Type B pancreatic cell (in vitro differentiated cells): ENCODE measurements at regions not wholly inside any gene's neighbourhood (a gene's known extent, or its start where the extent isn't known, plus 50 kb on each side); places are given as distances from the start of the nearest gene placed in this dataset.

Source experiments
- DNase-seq: peaks from one replicate; pipeline ENCODE4 v3.0.0; 2021; ENCODE audit warnings: mixed read lengths; ENCODE audit not compliant: unreplicated experiment; ENCODE audit errors: extremely low spot score
- H3K27ac Mint-ChIP-seq: 2 replicates; pipeline ENCODE4 v1.8.0; 2021; ENCODE audit warnings: mild to moderate bottlenecking, mixed read lengths
- H3K27me3 Mint-ChIP-seq: 2 replicates; pipeline ENCODE4 v1.8.0; 2021; ENCODE audit warnings: mixed read lengths
- H3K36me3 Mint-ChIP-seq: 2 replicates; pipeline ENCODE4 v1.8.0; 2021; ENCODE audit warnings: mixed read lengths
- H3K4me1 Mint-ChIP-seq: one replicate; pipeline ENCODE4 v1.8.0; 2021; ENCODE audit warnings: mixed read lengths; ENCODE audit not compliant: unreplicated experiment
- H3K4me3 Mint-ChIP-seq: 2 replicates; pipeline ENCODE4 v1.8.0; 2021; ENCODE audit warnings: mild to moderate bottlenecking, mixed read lengths
- H3K9me3 Mint-ChIP-seq: 2 replicates; pipeline ENCODE4 v1.8.0; 2021; ENCODE audit warnings: mixed read lengths
- TF ChIP-seq, protein P1 (sequence below): fragments of 200-600 bp; sonication (generic); conservative IDR thresholded peaks from 2 replicates; pipeline ENCODE4 v1.5.0; 2021; ENCODE audit warnings: antibody characterized with exemption, mild to moderate bottlenecking

DNA sequence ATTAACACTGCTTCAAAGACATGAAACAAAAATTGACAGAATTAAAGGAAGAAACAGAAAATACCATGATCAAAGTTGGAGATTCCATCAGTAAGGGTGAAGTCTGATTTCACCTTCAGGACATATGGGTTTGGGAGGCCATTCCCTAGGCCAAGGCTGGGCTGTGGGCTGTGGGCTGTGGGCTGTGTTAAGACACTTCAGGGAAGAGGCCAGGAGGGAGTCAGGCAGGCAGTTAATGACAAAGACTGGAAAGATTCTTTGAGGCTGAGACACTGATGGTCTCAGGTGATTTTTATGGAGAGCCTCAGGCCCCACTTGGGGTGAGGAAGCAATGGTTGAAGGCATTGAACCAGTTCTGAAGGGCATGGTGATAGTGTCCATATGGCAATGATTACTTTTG, 57.5 kb downstream of the MAGEF1 start:
- H3K4me3 Mint-ChIP-seq = no peak overlapping the region
- H3K36me3 Mint-ChIP-seq = peaks cover 3% of the 10 kb centered on the region
- H3K4me1 Mint-ChIP-seq = peaks cover 43% of the 10 kb centered on the region
- no peak for DNase-seq
- H3K9me3 Mint-ChIP-seq = no peaks in the 10 kb centered on the region
- TF ChIP-seq, protein P1, sequence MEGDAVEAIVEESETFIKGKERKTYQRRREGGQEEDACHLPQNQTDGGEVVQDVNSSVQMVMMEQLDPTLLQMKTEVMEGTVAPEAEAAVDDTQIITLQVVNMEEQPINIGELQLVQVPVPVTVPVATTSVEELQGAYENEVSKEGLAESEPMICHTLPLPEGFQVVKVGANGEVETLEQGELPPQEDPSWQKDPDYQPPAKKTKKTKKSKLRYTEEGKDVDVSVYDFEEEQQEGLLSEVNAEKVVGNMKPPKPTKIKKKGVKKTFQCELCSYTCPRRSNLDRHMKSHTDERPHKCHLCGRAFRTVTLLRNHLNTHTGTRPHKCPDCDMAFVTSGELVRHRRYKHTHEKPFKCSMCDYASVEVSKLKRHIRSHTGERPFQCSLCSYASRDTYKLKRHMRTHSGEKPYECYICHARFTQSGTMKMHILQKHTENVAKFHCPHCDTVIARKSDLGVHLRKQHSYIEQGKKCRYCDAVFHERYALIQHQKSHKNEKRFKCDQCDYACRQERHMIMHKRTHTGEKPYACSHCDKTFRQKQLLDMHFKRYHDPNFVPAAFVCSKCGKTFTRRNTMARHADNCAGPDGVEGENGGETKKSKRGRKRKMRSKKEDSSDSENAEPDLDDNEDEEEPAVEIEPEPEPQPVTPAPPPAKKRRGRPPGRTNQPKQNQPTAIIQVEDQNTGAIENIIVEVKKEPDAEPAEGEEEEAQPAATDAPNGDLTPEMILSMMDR = no peak
- H3K27me3 Mint-ChIP-seq = no peaks in the 10 kb centered on the region
- no peak overlapping the region for H3K27ac Mint-ChIP-seq

DNA sequence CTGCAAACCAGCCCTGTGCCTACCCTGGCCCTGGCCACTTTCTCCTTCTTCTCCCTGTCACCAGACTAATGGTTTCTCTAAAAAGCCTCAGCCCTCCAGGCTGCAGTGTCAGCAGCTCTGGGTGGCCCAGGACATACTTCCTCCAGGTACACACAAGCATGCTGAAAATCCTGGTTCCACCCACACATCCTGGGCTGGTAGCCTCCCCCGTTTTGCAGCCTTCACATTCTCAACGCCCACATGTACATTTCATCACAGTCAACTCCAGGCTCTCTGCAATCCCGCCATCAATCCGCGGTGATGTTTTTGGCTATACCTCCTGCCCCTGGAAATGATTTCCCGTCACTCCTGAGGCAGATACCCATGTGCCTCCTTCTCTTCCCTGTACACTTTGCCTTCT, 59.4 kb downstream of the MAGEF1 start:
- TF ChIP-seq, protein P1 = no peak
- no peak for DNase-seq
- Mint-ChIP-seq H3K27ac (peak overlapping the region; percentile 83), H3K27me3 (no peaks in the 10 kb centered on the region), H3K4me1 (peaks cover 42% of the 10 kb centered on the region), H3K36me3 (peaks cover 3% of the 10 kb centered on the region), H3K4me3 (peak overlapping the region; percentile 44), H3K9me3 (no peaks in the 10 kb centered on the region)

DNA sequence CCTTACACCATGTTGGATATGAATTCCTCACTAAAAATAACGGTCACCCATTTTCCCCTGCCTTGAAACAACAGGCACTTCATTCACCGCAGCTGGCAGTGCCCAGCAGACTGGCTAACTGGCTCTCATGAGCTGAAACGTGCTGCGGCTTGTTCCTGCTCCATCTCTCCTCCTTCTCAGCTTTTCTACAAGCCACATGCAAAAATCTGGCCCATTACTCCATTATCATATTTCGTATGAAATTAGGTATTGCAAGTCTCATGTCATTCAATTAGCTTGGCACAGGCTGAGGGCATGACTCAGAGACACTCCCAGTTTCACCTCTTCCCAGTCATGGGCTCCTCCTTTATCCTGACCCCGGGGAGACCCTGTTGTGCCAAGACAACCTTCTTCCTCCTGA, 60.0 kb downstream of the MAGEF1 start:
- no peak for DNase-seq
- Mint-ChIP-seq H3K4me1 (peaks cover 36% of the 10 kb centered on the region), H3K4me3 (no peak overlapping the region), H3K36me3 (peaks cover 3% of the 10 kb centered on the region), H3K27ac (peak overlapping the region; percentile 83), H3K27me3 (no peaks in the 10 kb centered on the region), H3K9me3 (no peaks in the 10 kb centered on the region)
- TF ChIP-seq, protein P1 = no peak

DNA sequence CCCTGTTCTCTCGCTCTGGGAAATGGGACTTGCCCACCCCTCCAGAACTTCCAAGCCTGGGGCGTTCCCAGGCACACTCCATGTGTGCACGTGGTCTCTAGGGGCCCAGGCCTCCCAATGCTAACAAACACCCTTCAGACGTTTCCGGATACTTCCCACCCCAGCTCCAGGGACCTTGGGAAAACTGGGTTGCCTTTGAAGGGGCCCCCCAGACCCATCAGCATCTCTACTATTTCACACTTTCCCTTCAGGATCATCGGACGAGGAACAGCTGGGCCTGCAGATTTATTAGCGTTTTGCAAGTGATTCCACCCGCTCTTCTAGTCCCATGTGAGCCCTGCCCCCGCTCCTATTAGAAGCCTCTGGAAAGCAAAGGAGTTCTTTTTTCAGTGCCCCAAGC, 63.2 kb downstream of the MAGEF1 start:
- peak overlapping the region; percentile 44 for H3K27ac Mint-ChIP-seq
- H3K4me1 Mint-ChIP-seq = peaks cover 42% of the 10 kb centered on the region
- peaks cover 3% of the 10 kb centered on the region for H3K27me3 Mint-ChIP-seq

DNA sequence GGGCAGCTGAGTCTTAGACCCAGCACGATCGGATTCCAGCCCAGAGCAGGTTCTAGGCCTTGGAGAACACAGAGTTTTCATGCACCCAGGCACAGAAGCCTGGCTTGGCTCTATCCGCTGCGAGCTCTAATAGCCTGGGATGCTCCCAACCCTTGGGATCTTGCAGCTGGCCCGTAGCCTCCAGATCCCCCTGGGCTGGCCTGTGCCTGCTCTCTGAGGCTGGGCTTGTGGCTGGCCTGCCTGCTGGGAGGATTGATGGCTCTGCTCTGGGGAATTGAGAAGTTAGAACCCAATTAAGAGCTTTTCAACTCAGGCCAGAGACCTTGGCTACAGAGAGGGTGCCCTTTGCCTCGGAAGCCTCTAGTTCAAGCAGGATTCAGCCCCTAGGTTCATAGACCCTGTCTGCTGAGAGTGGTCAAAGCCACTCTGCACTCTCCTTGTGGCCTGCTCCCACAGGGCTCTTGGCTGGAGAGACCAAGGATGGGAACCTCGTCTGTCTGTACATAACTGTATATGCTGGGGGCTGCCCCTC, 64.4 kb downstream of the MAGEF1 start:
- H3K27ac Mint-ChIP-seq = no peak overlapping the region
- H3K4me1 Mint-ChIP-seq = peaks cover 48% of the 10 kb centered on the region
- peaks cover 3% of the 10 kb centered on the region for H3K27me3 Mint-ChIP-seq
- TF ChIP-seq, protein P1 = no peak
- no peaks in the 10 kb centered on the region for H3K9me3 Mint-ChIP-seq
- no peaks in the 10 kb centered on the region for H3K36me3 Mint-ChIP-seq
- DNase-seq = no peak
- H3K4me3 Mint-ChIP-seq = no peak overlapping the region

More for the DNA sequence above, 63.2 kb downstream of the MAGEF1 start:
- no peak overlapping the region for H3K4me3 Mint-ChIP-seq
- TF ChIP-seq, protein P1 = no peak
- H3K36me3 Mint-ChIP-seq = no peaks in the 10 kb centered on the region
- no peaks in the 10 kb centered on the region for H3K9me3 Mint-ChIP-seq
- no peak for DNase-seq

DNA sequence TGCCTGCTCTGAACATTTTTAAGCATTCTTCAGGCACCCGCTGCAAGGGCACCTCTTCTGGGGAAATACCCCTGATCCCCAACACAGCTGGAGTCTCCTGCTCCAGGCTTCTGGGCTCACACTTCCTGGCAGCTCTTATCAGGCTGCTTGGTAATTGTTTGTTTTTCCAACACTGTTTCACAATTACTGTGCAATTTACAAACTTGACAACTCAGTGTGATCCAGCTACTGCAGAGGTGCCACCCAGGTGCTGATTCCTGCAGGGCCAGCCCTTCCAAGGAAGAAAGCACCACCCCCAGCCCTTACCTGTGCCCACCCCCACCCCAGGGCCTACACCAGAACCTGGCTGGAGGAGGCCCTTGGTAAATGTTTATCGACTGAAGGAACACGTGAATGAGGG, 66.5 kb downstream of the MAGEF1 start:
- Mint-ChIP-seq H3K9me3 (no peaks in the 10 kb centered on the region), H3K4me1 (peaks cover 47% of the 10 kb centered on the region)
- DNase-seq = no peak

More for the DNA sequence above, 66.5 kb downstream of the MAGEF1 start:
- H3K4me3 Mint-ChIP-seq = no peak overlapping the region
- H3K36me3 Mint-ChIP-seq = no peaks in the 10 kb centered on the region
- no peak overlapping the region for H3K27ac Mint-ChIP-seq
- peaks cover 3% of the 10 kb centered on the region for H3K27me3 Mint-ChIP-seq
- TF ChIP-seq, protein P1 = no peak
